Osteoblast (primary cell): ENCODE measurements at regions not wholly inside any gene's neighbourhood (a gene's known extent, or its start where the extent isn't known, plus 50 kb on each side); places are given as distances from the start of the nearest gene placed in this dataset.

Source experiments
- DNase-seq: peaks from one replicate; pipeline ENCODE4 v3.0.0; 2011; ENCODE audit warnings: low spot score, mixed read lengths; ENCODE audit not compliant: insufficient read length; ENCODE audit errors: missing footprints
- H2AFZ ChIP-seq: 2 replicates; pipeline ENCODE4 v1.6.0; 2011; ENCODE audit warnings: mild to moderate bottlenecking, low read length
- H3K27ac ChIP-seq: 2 replicates; pipeline ENCODE4 v1.5.1; 2011; ENCODE audit warnings: mild to moderate bottlenecking, low read depth, low read length, moderate library complexity
- H3K27me3 ChIP-seq: 2 replicates; pipeline ENCODE4 v1.6.0; 2012; ENCODE audit warnings: mild to moderate bottlenecking, control low read depth, inconsistent platforms, low read length, moderate library complexity; ENCODE audit not compliant: insufficient read depth
- H3K36me3 ChIP-seq: 2 replicates; pipeline ENCODE4 v1.5.1; 2011; ENCODE audit warnings: mild to moderate bottlenecking, low read length, control low read depth, moderate library complexity; ENCODE audit not compliant: insufficient read depth
- H3K4me1 ChIP-seq: 2 replicates; pipeline ENCODE4 v1.5.1; 2011; ENCODE audit warnings: mild to moderate bottlenecking, low read length, control low read depth, moderate library complexity; ENCODE audit not compliant: insufficient read depth
- H3K4me2 ChIP-seq: 2 replicates; pipeline ENCODE4 v1.6.0; 2011; ENCODE audit warnings: mild to moderate bottlenecking, low read length; ENCODE audit not compliant: insufficient read depth
- H3K4me3 ChIP-seq: fragments of 200-600 bp; sonication (generic); 3 replicates; pipeline ENCODE4 v1.5.1; 2012; ENCODE audit warnings: mild to moderate bottlenecking, low read length, inconsistent platforms; ENCODE audit not compliant: insufficient read depth
- H3K79me2 ChIP-seq: 2 replicates; pipeline ENCODE4 v1.6.0; 2012; ENCODE audit warnings: mild to moderate bottlenecking, low read length, control low read depth, inconsistent platforms; ENCODE audit not compliant: insufficient read depth
- H3K9me3 ChIP-seq: 2 replicates; pipeline ENCODE4 v1.5.1; 2011; ENCODE audit warnings: low read depth, low read length, control low read depth
- H4K20me1 ChIP-seq: 2 replicates; pipeline ENCODE4 v1.6.0; 2012; ENCODE audit warnings: mild to moderate bottlenecking, low read length, control low read depth; ENCODE audit not compliant: insufficient read depth
- CTCF ChIP-seq: IDR thresholded peaks from 2 replicates; pipeline ENCODE4 v1.5.1; 2011; ENCODE audit warnings: mild to moderate bottlenecking, low read depth, low read length, moderate library complexity; ENCODE audit errors: extremely low read depth

- H3K9me3 ChIP-seq, result no peaks in the 10 kb centered on the region
- H3K27me3 ChIP-seq, result no peaks in the 10 kb centered on the region
- H3K27ac ChIP-seq, result no peak overlapping the region
- TF ChIP-seq CTCF, result no peak
- no peak for DNase-seq
- no peaks in the 10 kb centered on the region for H3K36me3 ChIP-seq
- no peak overlapping the region for H3K4me3 ChIP-seq
- H3K79me2 ChIP-seq, result no peaks in the 10 kb centered on the region
- H2AFZ ChIP-seq, result no peak overlapping the region
- H4K20me1 ChIP-seq, result no peaks in the 10 kb centered on the region
- H3K4me1 ChIP-seq, result no peaks in the 10 kb centered on the region
- H3K4me2 ChIP-seq, result no peak overlapping the region
These were observed 414.9 kb downstream of the PTPRU start for GRCh38 chr1:29651246-29651645.

GRCh38 chr1:29650476-29650875 lies 414.2 kb downstream of the PTPRU start:
- no peak overlapping the region for H2AFZ ChIP-seq
- H3K27ac ChIP-seq, result no peak overlapping the region
- H3K4me3 ChIP-seq, result no peak overlapping the region
- no peaks in the 10 kb centered on the region for H3K79me2 ChIP-seq
- H3K36me3 ChIP-seq, result no peaks in the 10 kb centered on the region
- H3K9me3 ChIP-seq, result no peaks in the 10 kb centered on the region
- no peaks in the 10 kb centered on the region for H4K20me1 ChIP-seq
- H3K4me2 ChIP-seq, result no peak overlapping the region
- H3K4me1 ChIP-seq, result no peaks in the 10 kb centered on the region
- DNase-seq, result no peak
- no peak for TF ChIP-seq CTCF
- H3K27me3 ChIP-seq, result no peaks in the 10 kb centered on the region

- Histone ChIP-seq H3K4me3 (no peak overlapping the region), H3K4me1 (no peaks in the 10 kb centered on the region), H3K36me3 (no peaks in the 10 kb centered on the region), H4K20me1 (no peaks in the 10 kb centered on the region), H3K9me3 (no peaks in the 10 kb centered on the region), H3K79me2 (no peaks in the 10 kb centered on the region), H2AFZ (no peak overlapping the region), H3K27me3 (no peaks in the 10 kb centered on the region), H3K27ac (no peak overlapping the region), H3K4me2 (no peak overlapping the region)
- TF ChIP-seq CTCF, result no peak
- no peak for DNase-seq
These were observed 413.7 kb downstream of the PTPRU start for GRCh38 chr1:29650041-29650400.

- TF ChIP-seq CTCF, result no peak
- Histone ChIP-seq H4K20me1 (no peaks in the 10 kb centered on the region), H3K36me3 (no peaks in the 10 kb centered on the region), H3K27ac (no peak overlapping the region), H3K4me3 (no peak overlapping the region), H2AFZ (no peak overlapping the region), H3K4me1 (no peaks in the 10 kb centered on the region), H3K4me2 (no peak overlapping the region), H3K27me3 (no peaks in the 10 kb centered on the region), H3K79me2 (no peaks in the 10 kb centered on the region), H3K9me3 (no peaks in the 10 kb centered on the region)
- no peak for DNase-seq
These were observed 413.1 kb downstream of the PTPRU start for GRCh38 chr1:29649189-29650040.
